MM.1S (cell line): ENCODE measurements at regions not wholly inside any gene's neighbourhood (a gene's known extent, or its start where the extent isn't known, plus 50 kb on each side); places are given as distances from the start of the nearest gene placed in this dataset.
A peak's percentile ranks its signal among the peaks of the same experiment; 100 is the strongest.

ENCODE experiments used
- DNase-seq: peaks from one replicate; pipeline ENCODE4 v3.0.0-alpha.2; 2015
- H2AFZ ChIP-seq: fragments of 300-600 bp; sonication (generic); 2 replicates; pipeline ENCODE4 v1.6.0; 2016; ENCODE audit warnings: antibody characterized with exemption, low read length
- H3F3A ChIP-seq: fragments of 300-600 bp; sonication (generic); 2 replicates; pipeline ENCODE4 v1.6.1; 2016; ENCODE audit warnings: mild to moderate bottlenecking, antibody characterized with exemption, low read length, moderate library complexity, mixed read lengths; ENCODE audit not compliant: insufficient read depth
- H3K27ac ChIP-seq: fragments of 300-600 bp; sonication (generic); 2 replicates; pipeline ENCODE4 v1.5.1; 2016; ENCODE audit warnings: mild to moderate bottlenecking, low read length
- H3K27me3 ChIP-seq: fragments of 300-600 bp; sonication (generic); replicated peaks from 2 replicates; pipeline ENCODE4 v1.6.0; 2016; ENCODE audit warnings: low read length; ENCODE audit not compliant: insufficient read depth
- H3K36me3 ChIP-seq: fragments of 300-600 bp; sonication (generic); replicated peaks from 2 replicates; pipeline ENCODE4 v1.6.1; 2016; ENCODE audit warnings: mild to moderate bottlenecking, low read length, mixed read lengths; ENCODE audit not compliant: insufficient read depth
- H3K4me1 ChIP-seq: fragments of 300-600 bp; sonication (generic); 2 replicates; pipeline ENCODE4 v1.6.1; 2016; ENCODE audit warnings: low read length, mixed read lengths
- H3K4me2 ChIP-seq: fragments of 300-600 bp; sonication (generic); 2 replicates; pipeline ENCODE4 v1.6.0; 2016; ENCODE audit warnings: low read depth, low read length
- H3K4me3 ChIP-seq: fragments of 300-600 bp; sonication (generic); 2 replicates; pipeline ENCODE4 v1.5.1; 2016; ENCODE audit warnings: low read length, mixed read lengths
- H3K79me2 ChIP-seq: fragments of 300-600 bp; sonication (generic); 2 replicates; pipeline ENCODE4 v1.6.1; 2016; ENCODE audit warnings: mixed run types, low read length, mixed read lengths
- H3K9ac ChIP-seq: fragments of 300-600 bp; sonication (generic); 2 replicates; pipeline ENCODE4 v1.6.1; 2016; ENCODE audit warnings: low read length, mixed read lengths
- H3K9me2 ChIP-seq: fragments of 300-600 bp; sonication (generic); replicated peaks from 2 replicates; pipeline ENCODE4 v1.6.1; 2016; ENCODE audit warnings: mild to moderate bottlenecking, low read length, mixed read lengths; ENCODE audit not compliant: insufficient read depth
- H3K9me3 ChIP-seq: fragments of 300-600 bp; sonication (generic); replicated peaks from 2 replicates; pipeline ENCODE4 v1.6.1; 2016; ENCODE audit warnings: mild to moderate bottlenecking, low read length, mixed read lengths; ENCODE audit not compliant: insufficient read depth
- H4K20me1 ChIP-seq: fragments of 300-600 bp; sonication (generic); 2 replicates; pipeline ENCODE4 v1.6.1; 2016; ENCODE audit warnings: mild to moderate bottlenecking, low read length, moderate library complexity, mixed read lengths; ENCODE audit not compliant: insufficient read depth
- EZH2 ChIP-seq: fragments of 300-600 bp; sonication (generic); optimal IDR thresholded peaks from 2 replicates; pipeline ENCODE3; 2017; ENCODE audit warnings: low read depth, mild to moderate bottlenecking, antibody characterized with exemption, low read length, mixed read lengths
- EZH2phosphoT487 ChIP-seq: fragments of 300-600 bp; sonication (generic); IDR thresholded peaks from 2 replicates; pipeline ENCODE4 v1.6.1; 2018; ENCODE audit warnings: antibody characterized with exemption, low read length
- TF ChIP-seq, protein P1 (sequence below): fragments of 300-600 bp; sonication (generic); IDR thresholded peaks from 2 replicates; pipeline ENCODE4 v1.5.1; 2016; ENCODE audit warnings: antibody characterized with exemption, low read length, mixed read lengths

DNA sequence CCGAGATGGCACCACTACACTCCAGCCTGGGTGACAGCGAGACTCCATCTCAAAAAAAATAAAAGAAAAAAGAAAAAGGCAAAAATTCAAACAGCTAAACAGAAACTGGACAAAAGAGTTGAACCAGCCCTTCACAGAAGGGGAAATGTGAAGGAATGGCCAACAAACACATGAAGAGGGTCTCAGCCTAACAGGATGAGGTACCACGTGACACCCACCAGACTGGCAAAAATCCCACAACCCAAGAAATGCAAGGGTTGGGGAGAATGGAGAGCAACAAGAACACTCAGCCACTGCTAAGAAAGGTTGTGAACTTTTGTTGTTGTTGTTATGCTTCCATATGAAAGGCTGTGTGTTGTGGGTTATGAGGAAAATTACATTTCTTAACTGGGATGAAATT, 357.7 kb downstream of the PREX1 start:
- DNase-seq: no peak
- H3K79me2 ChIP-seq: no peaks in the 10 kb centered on the region

DNA sequence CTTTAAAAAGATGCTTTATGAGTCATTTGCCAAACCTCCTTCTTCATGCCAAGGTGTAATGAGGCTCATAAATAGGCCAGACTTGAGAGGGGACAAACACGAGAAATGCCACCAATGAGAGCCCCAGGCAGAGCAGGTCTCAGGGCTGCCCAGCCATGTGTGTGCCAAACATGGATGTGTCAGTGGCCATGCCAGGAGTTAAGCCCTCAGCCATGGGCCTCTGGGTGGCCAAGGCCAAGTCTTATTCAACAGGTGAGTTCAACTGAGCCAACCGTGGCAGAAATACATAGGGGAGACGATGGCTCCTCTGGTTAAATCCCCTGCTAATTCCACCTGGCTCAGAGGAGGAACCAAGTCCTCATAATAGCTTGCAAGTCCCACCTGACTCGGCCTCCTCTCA, 358.8 kb downstream of the PREX1 start:
- Histone ChIP-seq H2AFZ (no peak overlapping the region), H3K27me3 (peaks cover 19% of the 10 kb centered on the region), H3K9me2 (no peaks in the 10 kb centered on the region), H3F3A (no peaks in the 10 kb centered on the region), H3K4me1 (no peaks in the 10 kb centered on the region), H3K4me2 (no peak overlapping the region), H3K9me3 (no peaks in the 10 kb centered on the region), H3K4me3 (no peak overlapping the region), H3K79me2 (no peaks in the 10 kb centered on the region), H3K27ac (no peak overlapping the region), H3K9ac (no peak overlapping the region), H3K36me3 (no peaks in the 10 kb centered on the region), H4K20me1 (no peaks in the 10 kb centered on the region)
- no peak for DNase-seq
- TF ChIP-seq EZH2phosphoT487 (no peak), EZH2 (no peak)
- TF ChIP-seq, protein P1, sequence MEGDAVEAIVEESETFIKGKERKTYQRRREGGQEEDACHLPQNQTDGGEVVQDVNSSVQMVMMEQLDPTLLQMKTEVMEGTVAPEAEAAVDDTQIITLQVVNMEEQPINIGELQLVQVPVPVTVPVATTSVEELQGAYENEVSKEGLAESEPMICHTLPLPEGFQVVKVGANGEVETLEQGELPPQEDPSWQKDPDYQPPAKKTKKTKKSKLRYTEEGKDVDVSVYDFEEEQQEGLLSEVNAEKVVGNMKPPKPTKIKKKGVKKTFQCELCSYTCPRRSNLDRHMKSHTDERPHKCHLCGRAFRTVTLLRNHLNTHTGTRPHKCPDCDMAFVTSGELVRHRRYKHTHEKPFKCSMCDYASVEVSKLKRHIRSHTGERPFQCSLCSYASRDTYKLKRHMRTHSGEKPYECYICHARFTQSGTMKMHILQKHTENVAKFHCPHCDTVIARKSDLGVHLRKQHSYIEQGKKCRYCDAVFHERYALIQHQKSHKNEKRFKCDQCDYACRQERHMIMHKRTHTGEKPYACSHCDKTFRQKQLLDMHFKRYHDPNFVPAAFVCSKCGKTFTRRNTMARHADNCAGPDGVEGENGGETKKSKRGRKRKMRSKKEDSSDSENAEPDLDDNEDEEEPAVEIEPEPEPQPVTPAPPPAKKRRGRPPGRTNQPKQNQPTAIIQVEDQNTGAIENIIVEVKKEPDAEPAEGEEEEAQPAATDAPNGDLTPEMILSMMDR: no peak

More for the DNA sequence above, 357.7 kb downstream of the PREX1 start:
- Histone ChIP-seq H4K20me1 (no peaks in the 10 kb centered on the region), H3K4me3 (no peak overlapping the region), H3K36me3 (no peaks in the 10 kb centered on the region), H3K4me1 (no peaks in the 10 kb centered on the region), H3K9ac (no peak overlapping the region), H3K4me2 (no peak overlapping the region), H3K27ac (no peak overlapping the region), H3K27me3 (peaks cover 29% of the 10 kb centered on the region), H2AFZ (no peak overlapping the region), H3K9me3 (no peaks in the 10 kb centered on the region), H3F3A (no peaks in the 10 kb centered on the region), H3K9me2 (no peaks in the 10 kb centered on the region)
- TF ChIP-seq EZH2: no peak
- TF ChIP-seq EZH2phosphoT487: no peak
- TF ChIP-seq, protein P1: no peak

DNA sequence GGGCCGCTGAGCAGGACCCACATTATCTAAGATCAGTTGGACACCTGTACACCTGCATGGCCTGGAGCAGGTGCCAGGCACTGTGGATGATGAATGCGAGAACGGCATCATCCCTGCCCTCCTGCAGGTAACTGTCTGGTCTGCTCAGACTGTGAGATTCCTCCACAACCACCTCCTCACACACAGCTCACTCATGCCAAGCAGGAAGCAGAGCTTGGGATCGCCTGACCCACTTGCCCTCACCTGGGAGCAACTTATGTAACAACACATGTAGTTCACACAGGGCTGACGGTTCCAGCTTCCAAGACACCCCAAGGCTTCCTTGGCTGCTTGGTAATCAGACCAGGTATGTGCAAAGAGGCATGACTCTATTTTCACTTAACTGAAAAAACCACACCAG, 359.2 kb downstream of the PREX1 start:
- H3K36me3 ChIP-seq: no peaks in the 10 kb centered on the region
- no peaks in the 10 kb centered on the region for H3K9me3 ChIP-seq
- no peaks in the 10 kb centered on the region for H3F3A ChIP-seq
- H4K20me1 ChIP-seq: no peaks in the 10 kb centered on the region
- peaks cover 14% of the 10 kb centered on the region for H3K27me3 ChIP-seq
- DNase-seq: no peak
- no peak overlapping the region for H3K27ac ChIP-seq
- H3K9me2 ChIP-seq: no peaks in the 10 kb centered on the region
- no peak overlapping the region for H3K4me2 ChIP-seq
- TF ChIP-seq, protein P1: no peak
- TF ChIP-seq EZH2: no peak
- no peak for TF ChIP-seq EZH2phosphoT487
- no peaks in the 10 kb centered on the region for H3K79me2 ChIP-seq
- no peak overlapping the region for H2AFZ ChIP-seq
- no peak overlapping the region for H3K9ac ChIP-seq
- no peak overlapping the region for H3K4me3 ChIP-seq
- no peaks in the 10 kb centered on the region for H3K4me1 ChIP-seq

DNA sequence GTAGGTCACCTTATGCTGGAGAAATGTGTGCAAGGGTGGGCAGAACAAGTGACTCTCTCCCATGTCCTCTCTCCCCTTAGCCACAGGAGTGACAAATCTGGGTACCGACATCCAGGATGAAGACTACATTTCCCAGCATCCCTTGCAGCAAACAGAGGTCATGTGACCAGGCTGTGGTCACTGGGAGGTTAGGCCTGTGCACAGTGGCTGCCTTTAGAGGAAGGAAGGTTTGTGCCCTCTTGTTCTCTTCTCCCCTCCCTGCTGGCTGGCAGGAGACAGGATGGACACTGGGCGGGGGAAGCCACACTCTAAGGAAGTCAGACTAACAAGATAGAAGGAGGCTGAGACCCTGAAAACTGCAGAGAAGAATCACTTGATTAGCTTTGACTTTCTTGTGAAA, 360.2 kb downstream of the PREX1 start:
- Histone ChIP-seq H3K27ac (no peak overlapping the region), H3K27me3 (peaks cover 5% of the 10 kb centered on the region; the same call in 1 of the 2 replicates)

More for the DNA sequence above, 360.2 kb downstream of the PREX1 start:
- peak; percentile 25 for DNase-seq
- no peak overlapping the region for H2AFZ ChIP-seq
- H3K79me2 ChIP-seq: no peaks in the 10 kb centered on the region
- no peak overlapping the region for H3K9ac ChIP-seq
- H3F3A ChIP-seq: no peaks in the 10 kb centered on the region
- H4K20me1 ChIP-seq: no peaks in the 10 kb centered on the region
- H3K9me2 ChIP-seq: no peaks in the 10 kb centered on the region
- H3K4me2 ChIP-seq: no peak overlapping the region
- H3K9me3 ChIP-seq: no peaks in the 10 kb centered on the region
- H3K4me1 ChIP-seq: no peaks in the 10 kb centered on the region
- H3K4me3 ChIP-seq: no peak overlapping the region
- no peak for TF ChIP-seq EZH2
- TF ChIP-seq, protein P1: no peak
- no peak for TF ChIP-seq EZH2phosphoT487
- no peaks in the 10 kb centered on the region for H3K36me3 ChIP-seq
